Sigmoid colon (tissue), 6 donors: ENCODE measurements at regions not wholly inside any gene's neighbourhood (a gene's known extent, or its start where the extent isn't known, plus 50 kb on each side); places are given as distances from the start of the nearest gene placed in this dataset.

Experiments
- DNase-seq: peaks from one replicate; pipeline ENCODE4 v3.0.0-alpha.2; 2019
- H3K27ac ChIP-seq, 4 donors: fragments of 200-600 bp; sonication (generic); one replicate each; pipeline ENCODE4 v1.5.1; 2016 to 2019; ENCODE audit warnings: mild to moderate bottlenecking in 1 of 4
- H3K27me3 ChIP-seq, 3 donors: fragments of 200-600 bp; sonication (generic); one replicate each; pipeline ENCODE4 v1.5.1; 2019; ENCODE audit warnings: mild to moderate bottlenecking in 1 of 3
- H3K36me3 ChIP-seq, 4 donors: fragments of 200-600 bp; sonication (generic); one replicate each; pipeline ENCODE4 v1.5.1; 2016 to 2019
- H3K4me1 ChIP-seq, 4 donors: fragments of 200-600 bp; sonication (generic); one replicate each; pipeline ENCODE4 v1.5.1; 2017 to 2019
- H3K4me3 ChIP-seq, 4 donors: fragments of 200-600 bp; sonication (generic); one replicate each; pipeline ENCODE4 v1.5.1; 2017 to 2019; ENCODE audit warnings: mild to moderate bottlenecking in 2 of 4, moderate library complexity in 1 of 4
- H3K9me3 ChIP-seq, 4 donors: fragments of 200-600 bp in 3 of 4; sonication (generic) in 3 of 4; one replicate each; pipeline versions ENCODE4 v1.5.1 to v1.6.1; 2013 to 2019
- CTCF ChIP-seq, 4 experiments: fragments of 450-650 bp in 3 of 4; fragments of 200-600 bp in 1 of 4; IDR thresholded peaks; one replicate each; pipeline ENCODE4 v1.5.1; 2016 to 2019; ENCODE audit warnings: antibody characterized with exemption in 4 of 4, mild to moderate bottlenecking in 3 of 4, moderate library complexity in 2 of 4
- EP300 ChIP-seq, 4 donors: sonication (generic); formaldehyde crosslinking; IDR thresholded peaks; one replicate each; pipeline ENCODE4 v1.6.1; 2017; ENCODE audit warnings: antibody characterized with exemption in 4 of 4
- POLR2A ChIP-seq, 2 donors: fragments of 450-650 bp; IDR thresholded peaks; one replicate each; pipeline ENCODE4 v1.6.1; 2016; ENCODE audit warnings: antibody characterized with exemption in 2 of 2, mild to moderate bottlenecking in 2 of 2, moderate library complexity in 2 of 2
- POLR2AphosphoS5 ChIP-seq, 4 donors: sonication (generic); formaldehyde crosslinking; IDR thresholded peaks; one replicate each; pipeline ENCODE4 v1.6.1; 2017; ENCODE audit warnings: antibody characterized with exemption in 4 of 4
- WGBS, 2 donors: extraction: QIAGEN DNeasy Blood & Tissue Kit; methylation state at CpG; one replicate each; pipeline ENCODE4 v1.1.7; 2013; 5-methylcytosine and 5-hydroxymethylcytosine counted together
- intact Hi-C: fragments of 100-400 bp; cut with DNase I; formaldehyde crosslinking; loops from one replicate; pipeline ENCODE4 v1.15.1; 2023
- donor health status: healthy with polysubstance abuse.
- donor health status: healthy.

- intact Hi-C loops = no loop called here
- no peak overlapping the region for H3K27ac ChIP-seq
- no peaks in the 10 kb centered on the region for H3K27me3 ChIP-seq
- H3K4me3 ChIP-seq = no peak overlapping the region
- no peak for DNase-seq
- TF ChIP-seq CTCF (IDR thresholded peaks at IDR 0.05) (no peak), POLR2AphosphoS5 (IDR thresholded peaks at IDR 0.05) (no peak)
- peaks cover 0 to 2% (median 0%) of the 10 kb centered on the region in 4 donors for H3K9me3 ChIP-seq
- no peaks in the 10 kb centered on the region for H3K4me1 ChIP-seq
- H3K36me3 ChIP-seq = no peaks in the 10 kb centered on the region
Observed at GRCh38 chr14:98269533-98269932, 1002.5 kb downstream of the BCL11B start.

GRCh38 chr14:98270201-98270600 lies 1001.8 kb downstream of the BCL11B start:
- Histone ChIP-seq H3K27ac (no peak overlapping the region), H3K9me3 (peaks cover 0 to 2% (median 0%) of the 10 kb centered on the region in 4 donors), H3K4me1 (no peaks in the 10 kb centered on the region), H3K36me3 (no peaks in the 10 kb centered on the region), H3K4me3 (no peak overlapping the region), H3K27me3 (no peaks in the 10 kb centered on the region)
- DNase-seq = no peak
- intact Hi-C loops = no loop called here
- TF ChIP-seq CTCF (IDR thresholded peaks at IDR 0.05) (no peak), POLR2A (IDR thresholded peaks at IDR 0.05) (no peak), POLR2AphosphoS5 (IDR thresholded peaks at IDR 0.05) (no peak), EP300 (IDR thresholded peaks at IDR 0.05) (no peak)

GRCh38 chr14:98274596-98274995 lies 997.4 kb downstream of the BCL11B start:
- no peak for DNase-seq
- Histone ChIP-seq H3K4me1 (no peaks in the 10 kb centered on the region), H3K36me3 (no peaks in the 10 kb centered on the region), H3K4me3 (no peak overlapping the region), H3K27ac (no peak overlapping the region), H3K9me3 (peaks cover 0 to 2% (median 0%) of the 10 kb centered on the region in 4 donors), H3K27me3 (no peaks in the 10 kb centered on the region)
- intact Hi-C loops = no loop called here
- no peak for TF ChIP-seq POLR2AphosphoS5 (IDR thresholded peaks at IDR 0.05)
- TF ChIP-seq CTCF (IDR thresholded peaks at IDR 0.05) = no peak
- TF ChIP-seq EP300 (IDR thresholded peaks at IDR 0.05) = no peak
- no peak for TF ChIP-seq POLR2A (IDR thresholded peaks at IDR 0.05)
- 87 to 89% methylated on average over 8 of the region's 8 CpGs for WGBS, 2 donors

GRCh38 chr14:98278800-98279199 lies 993.2 kb downstream of the BCL11B start:
- 49 to 80% methylated on average over 3 of the region's 3 CpGs for WGBS, 2 donors
- no peaks in the 10 kb centered on the region for H3K27me3 ChIP-seq
- no peak for TF ChIP-seq POLR2AphosphoS5 (IDR thresholded peaks at IDR 0.05)
- no peak for TF ChIP-seq EP300 (IDR thresholded peaks at IDR 0.05)
- TF ChIP-seq POLR2A (IDR thresholded peaks at IDR 0.05) = no peak
- TF ChIP-seq CTCF (IDR thresholded peaks at IDR 0.05) = no peak
- DNase-seq = no peak
- H3K9me3 ChIP-seq = no peaks in the 10 kb centered on the region
- H3K27ac ChIP-seq = no peak overlapping the region
- no peaks in the 10 kb centered on the region for H3K4me1 ChIP-seq
- no peak overlapping the region for H3K4me3 ChIP-seq
- no peaks in the 10 kb centered on the region for H3K36me3 ChIP-seq
- intact Hi-C loops = no loop called here

- intact Hi-C loops = no loop called here
- TF ChIP-seq POLR2AphosphoS5 (IDR thresholded peaks at IDR 0.05) (no peak), POLR2A (IDR thresholded peaks at IDR 0.05) (no peak), EP300 (IDR thresholded peaks at IDR 0.05) (no peak), CTCF (IDR thresholded peaks at IDR 0.05) (no peak)
- Histone ChIP-seq H3K36me3 (no peaks in the 10 kb centered on the region), H3K27ac (no peak overlapping the region), H3K4me1 (no peaks in the 10 kb centered on the region), H3K9me3 (no peaks in the 10 kb centered on the region), H3K27me3 (no peaks in the 10 kb centered on the region), H3K4me3 (no peak overlapping the region)
- 84 to 86% methylated on average over 5 of the region's 5 CpGs for WGBS, 2 donors
- DNase-seq = no peak
Observed at GRCh38 chr14:98280436-98280835, 991.6 kb downstream of the BCL11B start.
